ENCODE measurements at regions not wholly inside any gene's neighbourhood (a gene's known extent, or its start where the extent isn't known, plus 50 kb on each side); places are given as distances from the start of the nearest gene placed in this dataset.

DNA sequence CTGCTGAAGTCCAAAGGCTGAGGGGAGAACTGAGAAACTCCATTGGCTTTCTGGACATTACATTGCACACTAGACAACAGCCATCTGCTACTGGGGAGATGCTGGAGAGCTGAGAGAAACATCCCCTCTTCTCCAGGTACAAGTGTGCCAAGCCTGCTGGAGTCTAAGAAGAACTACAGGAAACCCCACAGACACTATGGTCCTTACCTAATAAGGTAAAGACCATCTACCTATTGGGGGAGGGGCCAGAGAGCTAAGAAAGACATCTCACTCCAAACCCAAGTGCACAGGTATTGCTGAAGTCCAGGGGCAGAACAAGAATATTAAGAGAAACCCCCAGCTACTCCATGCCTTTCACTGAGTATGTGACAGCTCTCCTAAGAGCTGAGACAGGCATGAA lies 338.7 kb upstream of the NCKAP5 start:
- peaks cover 0 to 1% (median 0%) of the 10 kb centered on the region in 3 donors for H3K9me3 ChIP-seq (ENCODE audit: control extremely low read depth in 1 of 3, control insufficient read depth in 2 of 3, insufficient read depth in 1 of 3, low read length in 2 of 3)
- Mint-ChIP-seq H3K27me3 (no peaks in the 10 kb centered on the region), H3K4me1 (no peaks in the 10 kb centered on the region), H3K4me3 (no peak overlapping the region), H3K27ac (no peak overlapping the region), H3K9me3 (ENCODE audit: insufficient read depth) (peaks cover 3% of the 10 kb centered on the region)
- H4K20me1 ChIP-seq (ENCODE audit: control insufficient read depth, insufficient read depth, low read length, poor library complexity, severe bottlenecking): no peaks in the 10 kb centered on the region
- no peak overlapping the region for H3K4me2 ChIP-seq (replicated peaks; ENCODE audit: low read depth, low read length, poor library complexity, severe bottlenecking)
- no peak overlapping the region for H3K4me3 ChIP-seq (ENCODE audit: control extremely low read depth in 1 of 5, extremely low read depth in 1 of 5, insufficient read depth in 1 of 5, low read depth in 2 of 5, low read length in 4 of 5)
- H3K27me3 ChIP-seq (replicated peaks in 1 of 4; ENCODE audit: control extremely low read depth in 1 of 4, control insufficient read depth in 3 of 4, insufficient read depth in 4 of 4, low read length in 3 of 4): no peaks in the 10 kb centered on the region
- no peak for ATAC-seq (ENCODE audit: low read depth)
- H3K79me2 ChIP-seq (ENCODE audit: control insufficient read depth, insufficient read depth, low read length): no peaks in the 10 kb centered on the region
- ChIA-PET CTCF (no interaction called here), POLR2A (no interaction called here)
- no peak for DNase-seq
- no peak overlapping the region for H3K9ac ChIP-seq (ENCODE audit: low read length)
- intact Hi-C loops (cut with micrococcal nuclease): no loop called here
- peaks cover 0 to 4% of the 10 kb centered on the region in 2 donors for H3K4me1 ChIP-seq (ENCODE audit: control insufficient read depth in 2 of 2, insufficient read depth in 2 of 2, low read length in 2 of 2)
- no peak for TF ChIP-seq EZH2 (IDR thresholded peaks at IDR 0.05; ENCODE audit: borderline replicate concordance, insufficient read depth, low read depth, low read length, poor library complexity, severe bottlenecking)
- TF ChIP-seq, protein P1, sequence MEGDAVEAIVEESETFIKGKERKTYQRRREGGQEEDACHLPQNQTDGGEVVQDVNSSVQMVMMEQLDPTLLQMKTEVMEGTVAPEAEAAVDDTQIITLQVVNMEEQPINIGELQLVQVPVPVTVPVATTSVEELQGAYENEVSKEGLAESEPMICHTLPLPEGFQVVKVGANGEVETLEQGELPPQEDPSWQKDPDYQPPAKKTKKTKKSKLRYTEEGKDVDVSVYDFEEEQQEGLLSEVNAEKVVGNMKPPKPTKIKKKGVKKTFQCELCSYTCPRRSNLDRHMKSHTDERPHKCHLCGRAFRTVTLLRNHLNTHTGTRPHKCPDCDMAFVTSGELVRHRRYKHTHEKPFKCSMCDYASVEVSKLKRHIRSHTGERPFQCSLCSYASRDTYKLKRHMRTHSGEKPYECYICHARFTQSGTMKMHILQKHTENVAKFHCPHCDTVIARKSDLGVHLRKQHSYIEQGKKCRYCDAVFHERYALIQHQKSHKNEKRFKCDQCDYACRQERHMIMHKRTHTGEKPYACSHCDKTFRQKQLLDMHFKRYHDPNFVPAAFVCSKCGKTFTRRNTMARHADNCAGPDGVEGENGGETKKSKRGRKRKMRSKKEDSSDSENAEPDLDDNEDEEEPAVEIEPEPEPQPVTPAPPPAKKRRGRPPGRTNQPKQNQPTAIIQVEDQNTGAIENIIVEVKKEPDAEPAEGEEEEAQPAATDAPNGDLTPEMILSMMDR (IDR thresholded peaks at IDR 0.05): no peak
- H2AFZ ChIP-seq (ENCODE audit: insufficient read depth, low read depth, low read length, poor library complexity, severe bottlenecking): no peak overlapping the region
- no peaks in the 10 kb centered on the region for H3K36me3 ChIP-seq (replicated peaks in 1 of 2; ENCODE audit: control extremely low read depth in 1 of 2, control insufficient read depth in 1 of 2, extremely low read depth in 1 of 2, insufficient read depth in 2 of 2, low read length in 1 of 2)
- H3K27ac ChIP-seq (ENCODE audit: low read length in 2 of 2): no peak overlapping the region

DNA sequence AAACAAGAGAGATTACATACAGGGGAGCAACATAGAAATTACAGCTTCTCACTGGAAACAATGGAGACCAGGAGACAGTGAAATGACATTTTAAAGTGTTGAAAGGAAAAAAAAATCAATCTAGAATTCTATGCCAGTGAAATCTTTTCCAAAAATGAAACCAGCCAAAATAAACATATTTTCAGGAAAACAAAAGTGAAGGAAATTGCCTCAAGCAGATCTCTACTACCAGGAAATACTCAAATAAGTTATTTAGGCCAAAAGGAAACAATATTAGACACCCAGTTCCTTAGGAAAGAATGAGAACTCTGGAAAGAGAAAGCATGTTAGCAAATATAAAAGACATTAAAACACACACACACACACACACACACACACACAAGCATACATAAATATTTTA lies 339.9 kb upstream of the NCKAP5 start:
- POLR2A ChIA-PET: no interaction called here
- DNase-seq (no peak), ATAC-seq (ENCODE audit: low read depth) (no peak)
- Mint-ChIP-seq H3K27me3 (no peaks in the 10 kb centered on the region), H3K27ac (no peak overlapping the region), H3K9me3 (ENCODE audit: insufficient read depth) (peaks cover 3% of the 10 kb centered on the region), H3K4me3 (no peak overlapping the region), H3K4me1 (no peaks in the 10 kb centered on the region)
- intact Hi-C loops (cut with micrococcal nuclease): no loop called here
- Histone ChIP-seq H3K27ac (ENCODE audit: low read length in 2 of 2) (no peak overlapping the region), H2AFZ (ENCODE audit: insufficient read depth, low read depth, low read length, poor library complexity, severe bottlenecking) (no peak overlapping the region), H3K4me1 (ENCODE audit: control insufficient read depth in 2 of 2, insufficient read depth in 2 of 2, low read length in 2 of 2) (peaks cover 0 to 4% of the 10 kb centered on the region in 2 donors), H3K36me3 (replicated peaks in 1 of 2; ENCODE audit: control extremely low read depth in 1 of 2, control insufficient read depth in 1 of 2, extremely low read depth in 1 of 2, insufficient read depth in 2 of 2, low read length in 1 of 2) (no peaks in the 10 kb centered on the region), H3K9ac (ENCODE audit: low read length) (no peak overlapping the region), H3K4me3 (ENCODE audit: control extremely low read depth in 1 of 5, extremely low read depth in 1 of 5, insufficient read depth in 1 of 5, low read depth in 2 of 5, low read length in 4 of 5) (no peak overlapping the region), H3K79me2 (ENCODE audit: control insufficient read depth, insufficient read depth, low read length) (no peaks in the 10 kb centered on the region), H4K20me1 (ENCODE audit: control insufficient read depth, insufficient read depth, low read length, poor library complexity, severe bottlenecking) (no peaks in the 10 kb centered on the region), H3K27me3 (replicated peaks in 1 of 4; ENCODE audit: control extremely low read depth in 1 of 4, control insufficient read depth in 3 of 4, insufficient read depth in 4 of 4, low read length in 3 of 4) (no peaks in the 10 kb centered on the region), H3K9me3 (ENCODE audit: control extremely low read depth in 1 of 3, control insufficient read depth in 2 of 3, insufficient read depth in 1 of 3, low read length in 2 of 3) (peaks cover 0 to 1% (median 0%) of the 10 kb centered on the region in 3 donors), H3K4me2 (replicated peaks; ENCODE audit: low read depth, low read length, poor library complexity, severe bottlenecking) (no peak overlapping the region)
- TF ChIP-seq, protein P1 (IDR thresholded peaks at IDR 0.05): no peak
- TF ChIP-seq EZH2 (IDR thresholded peaks at IDR 0.05; ENCODE audit: borderline replicate concordance, insufficient read depth, low read depth, low read length, poor library complexity, severe bottlenecking): no peak
- CTCF ChIA-PET: no interaction called here
